Peyer's patch (tissue), 4 donors: ENCODE measurements at regions not wholly inside any gene's neighbourhood (a gene's known extent, or its start where the extent isn't known, plus 50 kb on each side); places are given as distances from the start of the nearest gene placed in this dataset.

Source experiments
- POLR2A ChIP-seq, 2 donors: fragments of 450-650 bp; IDR thresholded peaks; one replicate each; pipeline ENCODE4 v1.5.1; 2017; ENCODE audit warnings: antibody characterized with exemption in 2 of 2, mild to moderate bottlenecking in 2 of 2, moderate library complexity in 2 of 2
- TF ChIP-seq, protein P1 (sequence below), 6 experiments: fragments of 450-650 bp in 4 of 6; fragments of 200-600 bp in 2 of 6; sonication (generic) in 1 of 6; IDR thresholded peaks; one replicate each; pipeline ENCODE4 v1.5.1; 2017 to 2019; ENCODE audit warnings: antibody characterized with exemption in 6 of 6, mild to moderate bottlenecking in 3 of 6, moderate library complexity in 1 of 6

DNA sequence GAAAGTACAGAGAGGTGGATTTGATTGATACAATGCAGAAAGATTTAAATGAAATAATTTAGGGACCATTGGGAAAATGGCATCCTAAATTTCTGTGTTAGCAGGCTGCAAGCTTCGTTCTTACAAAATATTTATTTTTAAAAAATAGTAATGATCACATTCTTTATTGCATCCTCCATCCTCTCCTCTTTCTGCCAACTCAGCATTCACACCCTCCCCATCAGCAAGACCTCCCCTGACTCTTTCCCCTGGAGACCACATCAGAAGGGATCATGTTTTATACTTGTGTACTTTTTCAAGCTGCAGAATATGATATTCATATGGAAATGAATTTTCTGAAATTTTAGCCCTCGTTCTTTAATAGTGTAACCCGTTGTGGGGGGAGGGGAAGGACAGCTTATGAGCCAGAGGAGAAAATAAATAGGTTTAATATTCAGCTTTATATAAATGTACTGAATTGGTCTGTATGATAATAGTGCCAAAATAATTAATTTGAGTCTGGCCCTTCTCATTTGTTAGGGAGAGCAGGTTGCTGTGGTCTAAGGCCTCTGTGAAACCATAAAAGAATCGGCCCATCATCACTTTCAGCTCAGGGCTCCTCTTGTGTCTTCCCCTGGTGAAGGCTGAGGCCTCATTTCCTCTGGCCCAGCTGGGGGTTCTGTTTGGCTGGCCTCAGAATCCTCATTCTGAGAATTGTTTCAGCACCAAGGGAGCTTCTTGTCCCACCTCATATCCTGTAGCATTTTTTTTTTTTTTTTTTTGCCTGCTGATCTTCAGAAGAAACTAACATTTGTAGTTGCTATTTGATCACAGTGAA is 330.8 kb downstream of the TXNL1 start:
- TF ChIP-seq, protein P1, sequence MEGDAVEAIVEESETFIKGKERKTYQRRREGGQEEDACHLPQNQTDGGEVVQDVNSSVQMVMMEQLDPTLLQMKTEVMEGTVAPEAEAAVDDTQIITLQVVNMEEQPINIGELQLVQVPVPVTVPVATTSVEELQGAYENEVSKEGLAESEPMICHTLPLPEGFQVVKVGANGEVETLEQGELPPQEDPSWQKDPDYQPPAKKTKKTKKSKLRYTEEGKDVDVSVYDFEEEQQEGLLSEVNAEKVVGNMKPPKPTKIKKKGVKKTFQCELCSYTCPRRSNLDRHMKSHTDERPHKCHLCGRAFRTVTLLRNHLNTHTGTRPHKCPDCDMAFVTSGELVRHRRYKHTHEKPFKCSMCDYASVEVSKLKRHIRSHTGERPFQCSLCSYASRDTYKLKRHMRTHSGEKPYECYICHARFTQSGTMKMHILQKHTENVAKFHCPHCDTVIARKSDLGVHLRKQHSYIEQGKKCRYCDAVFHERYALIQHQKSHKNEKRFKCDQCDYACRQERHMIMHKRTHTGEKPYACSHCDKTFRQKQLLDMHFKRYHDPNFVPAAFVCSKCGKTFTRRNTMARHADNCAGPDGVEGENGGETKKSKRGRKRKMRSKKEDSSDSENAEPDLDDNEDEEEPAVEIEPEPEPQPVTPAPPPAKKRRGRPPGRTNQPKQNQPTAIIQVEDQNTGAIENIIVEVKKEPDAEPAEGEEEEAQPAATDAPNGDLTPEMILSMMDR (IDR thresholded peaks at IDR 0.05), result no peak
- no peak for TF ChIP-seq POLR2A (IDR thresholded peaks at IDR 0.05)
